IPS-NIHi7 (cell line): ENCODE measurements at regions not wholly inside any gene's neighbourhood (a gene's known extent, or its start where the extent isn't known, plus 50 kb on each side); places are given as distances from the start of the nearest gene placed in this dataset.
A peak's percentile ranks its signal among the peaks of the same experiment; 100 is the strongest.

Experiments used
- DNase-seq: peaks from one replicate; pipeline ENCODE4 v3.0.0; 2012; ENCODE audit warnings: mixed read lengths; ENCODE audit errors: extremely low spot score

GRCh38 chr13:88857256-88857655 lies 1186.1 kb downstream of the SLITRK5 start:
- no peak for DNase-seq

- no peak for DNase-seq
Measured at GRCh38 chr13:88862095-88862620, 1191.0 kb downstream of the SLITRK5 start.

GRCh38 chr13:88863116-88863515 lies 1191.9 kb downstream of the SLITRK5 start:
- no peak for DNase-seq

GRCh38 chr13:88866195-88866594 lies 1195.0 kb downstream of the SLITRK5 start:
- DNase-seq, result no peak

GRCh38 chr13:88883741-88884140 lies 1212.6 kb downstream of the SLITRK5 start:
- no peak for DNase-seq

GRCh38 chr13:88887045-88887662 lies 1216.0 kb downstream of the SLITRK5 start:
- peak; percentile 31 for DNase-seq

- DNase-seq, result peak; percentile 7
Measured at GRCh38 chr13:88895261-88895941, 1224.2 kb downstream of the SLITRK5 start.

GRCh38 chr13:88896466-88896865 lies 1225.3 kb downstream of the SLITRK5 start:
- no peak for DNase-seq

GRCh38 chr13:88908961-88909441 lies 1237.8 kb downstream of the SLITRK5 start:
- no peak for DNase-seq

- DNase-seq, result no peak
Measured at GRCh38 chr13:88919970-88920628, 1248.9 kb downstream of the SLITRK5 start.

GRCh38 chr13:88925954-88926353 lies 1254.8 kb downstream of the SLITRK5 start:
- no peak for DNase-seq

- no peak for DNase-seq
Measured at GRCh38 chr13:88926890-88927502, 1255.8 kb downstream of the SLITRK5 start.

GRCh38 chr13:88932950-88933349 lies 1261.8 kb downstream of the SLITRK5 start:
- no peak for DNase-seq

GRCh38 chr13:88937384-88937783 lies 1266.2 kb downstream of the SLITRK5 start:
- DNase-seq, result no peak

- DNase-seq, result no peak
Measured at GRCh38 chr13:88945793-88946192, 1274.6 kb downstream of the SLITRK5 start.

- no peak for DNase-seq
Measured at GRCh38 chr13:88948501-88948900, 1277.3 kb downstream of the SLITRK5 start.

- no peak for DNase-seq
Measured at GRCh38 chr13:88958821-88959220, 1287.7 kb downstream of the SLITRK5 start.

GRCh38 chr13:88976466-88976865 lies 1305.3 kb downstream of the SLITRK5 start:
- DNase-seq, result no peak

- DNase-seq, result no peak
Measured at GRCh38 chr13:88978607-88979006, 1307.4 kb downstream of the SLITRK5 start.

GRCh38 chr13:88979465-88980175 lies 1308.4 kb downstream of the SLITRK5 start:
- DNase-seq, result no peak

GRCh38 chr13:89003656-89004055 lies 1332.5 kb downstream of the SLITRK5 start:
- no peak for DNase-seq

GRCh38 chr13:89011615-89012014 lies 1340.4 kb downstream of the SLITRK5 start:
- no peak for DNase-seq
